K562 (cell line): ENCODE measurements at regions not wholly inside any gene's neighbourhood (a gene's known extent, or its start where the extent isn't known, plus 50 kb on each side); places are given as distances from the start of the nearest gene placed in this dataset.

Experiments used
- BRD9 ChIP-seq: fragments of 450-650 bp; IDR thresholded peaks from 2 replicates; pipeline ENCODE4 v1.6.1; 2018; ENCODE audit warnings: low read depth; ENCODE audit not compliant: partially characterized antibody
- GABPB2 ChIP-seq: fragments of 250-450 bp; sonication (Bioruptor Pico); conservative IDR thresholded peaks from 2 replicates; pipeline ENCODE4 v1.5.1; 2021; ENCODE audit warnings: mild to moderate bottlenecking
- KLF1 ChIP-seq: fragments of 450-650 bp; IDR thresholded peaks from 2 replicates; pipeline ENCODE4 v1.6.1; 2016; ENCODE audit warnings: missing genetic modification characterization, missing compliant biosample characterization
- POLR3A ChIP-seq: IDR thresholded peaks from 2 replicates; pipeline ENCODE4 v1.6.1; 2011; ENCODE audit warnings: borderline replicate concordance, mild to moderate bottlenecking, moderate library complexity; ENCODE audit not compliant: insufficient read length, insufficient read depth; ENCODE audit errors: extremely low read depth
- POLR3G ChIP-seq: IDR thresholded peaks from 2 replicates; pipeline ENCODE4 v1.6.1; 2011; ENCODE audit not compliant: insufficient read length, insufficient replicate concordance; ENCODE audit errors: extremely low read depth
- TF ChIP-seq, protein P1 (sequence below): IDR thresholded peaks from 3 replicates; pipeline ENCODE4 v1.6.1; 2011; ENCODE audit warnings: borderline replicate concordance, mild to moderate bottlenecking, moderate library complexity; ENCODE audit not compliant: insufficient read length; ENCODE audit errors: extremely low read depth
- TF ChIP-seq, protein P2 (sequence below), 2 experiments: fragments of 450-650 bp; IDR thresholded peaks; 2 replicates each; pipeline ENCODE4 v1.6.1; 2016
- TF ChIP-seq, protein P3 (sequence below): fragments of 250-450 bp; sonication (Bioruptor Pico); IDR thresholded peaks from 2 replicates; pipeline ENCODE4 v1.5.0; 2021; ENCODE audit warnings: mild to moderate bottlenecking, borderline replicate concordance

DNA sequence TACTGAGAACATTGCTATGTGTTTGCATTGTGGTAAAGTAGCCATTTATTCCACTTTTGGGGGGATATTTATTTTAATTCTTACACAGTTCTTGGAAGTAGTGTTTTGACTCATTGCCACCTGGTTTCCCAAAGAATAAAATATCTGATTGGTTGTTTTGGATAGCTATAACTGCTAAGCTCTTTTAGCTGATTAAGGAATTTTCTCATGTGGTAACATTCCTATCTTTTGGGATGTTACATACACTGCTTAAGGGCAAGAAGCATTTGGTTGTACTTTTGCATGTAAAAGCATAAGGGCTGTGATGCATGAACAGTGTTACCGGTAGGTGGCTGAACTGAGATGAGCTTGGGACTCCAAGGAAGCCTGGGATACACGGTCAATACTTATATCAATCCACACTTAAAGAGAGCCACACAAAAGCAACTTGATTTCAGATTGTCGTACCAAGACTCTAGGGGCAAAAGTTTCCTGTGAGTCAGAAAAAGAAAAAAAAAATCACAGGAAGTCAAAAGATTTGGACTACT lies 71.4 kb upstream of the PRKD1 start (continued):
- TF ChIP-seq POLR3A (no peak), BRD9 (no peak), POLR3G (no peak), KLF1 (no peak), GABPB2 (CRISPR knock-in tag) (no peak)
- TF ChIP-seq, protein P1, sequence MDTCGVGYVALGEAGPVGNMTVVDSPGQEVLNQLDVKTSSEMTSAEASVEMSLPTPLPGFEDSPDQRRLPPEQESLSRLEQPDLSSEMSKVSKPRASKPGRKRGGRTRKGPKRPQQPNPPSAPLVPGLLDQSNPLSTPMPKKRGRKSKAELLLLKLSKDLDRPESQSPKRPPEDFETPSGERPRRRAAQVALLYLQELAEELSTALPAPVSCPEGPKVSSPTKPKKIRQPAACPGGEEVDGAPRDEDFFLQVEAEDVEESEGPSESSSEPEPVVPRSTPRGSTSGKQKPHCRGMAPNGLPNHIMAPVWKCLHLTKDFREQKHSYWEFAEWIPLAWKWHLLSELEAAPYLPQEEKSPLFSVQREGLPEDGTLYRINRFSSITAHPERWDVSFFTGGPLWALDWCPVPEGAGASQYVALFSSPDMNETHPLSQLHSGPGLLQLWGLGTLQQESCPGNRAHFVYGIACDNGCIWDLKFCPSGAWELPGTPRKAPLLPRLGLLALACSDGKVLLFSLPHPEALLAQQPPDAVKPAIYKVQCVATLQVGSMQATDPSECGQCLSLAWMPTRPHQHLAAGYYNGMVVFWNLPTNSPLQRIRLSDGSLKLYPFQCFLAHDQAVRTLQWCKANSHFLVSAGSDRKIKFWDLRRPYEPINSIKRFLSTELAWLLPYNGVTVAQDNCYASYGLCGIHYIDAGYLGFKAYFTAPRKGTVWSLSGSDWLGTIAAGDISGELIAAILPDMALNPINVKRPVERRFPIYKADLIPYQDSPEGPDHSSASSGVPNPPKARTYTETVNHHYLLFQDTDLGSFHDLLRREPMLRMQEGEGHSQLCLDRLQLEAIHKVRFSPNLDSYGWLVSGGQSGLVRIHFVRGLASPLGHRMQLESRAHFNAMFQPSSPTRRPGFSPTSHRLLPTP, result no peak
- TF ChIP-seq, protein P2, sequence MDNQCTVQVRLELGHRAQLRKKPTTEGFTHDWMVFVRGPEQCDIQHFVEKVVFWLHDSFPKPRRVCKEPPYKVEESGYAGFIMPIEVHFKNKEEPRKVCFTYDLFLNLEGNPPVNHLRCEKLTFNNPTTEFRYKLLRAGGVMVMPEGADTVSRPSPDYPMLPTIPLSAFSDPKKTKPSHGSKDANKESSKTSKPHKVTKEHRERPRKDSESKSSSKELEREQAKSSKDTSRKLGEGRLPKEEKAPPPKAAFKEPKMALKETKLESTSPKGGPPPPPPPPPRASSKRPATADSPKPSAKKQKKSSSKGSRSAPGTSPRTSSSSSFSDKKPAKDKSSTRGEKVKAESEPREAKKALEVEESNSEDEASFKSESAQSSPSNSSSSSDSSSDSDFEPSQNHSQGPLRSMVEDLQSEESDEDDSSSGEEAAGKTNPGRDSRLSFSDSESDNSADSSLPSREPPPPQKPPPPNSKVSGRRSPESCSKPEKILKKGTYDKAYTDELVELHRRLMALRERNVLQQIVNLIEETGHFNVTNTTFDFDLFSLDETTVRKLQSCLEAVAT (IDR thresholded peaks at IDR 0.05), result no peak
- TF ChIP-seq, protein P3, sequence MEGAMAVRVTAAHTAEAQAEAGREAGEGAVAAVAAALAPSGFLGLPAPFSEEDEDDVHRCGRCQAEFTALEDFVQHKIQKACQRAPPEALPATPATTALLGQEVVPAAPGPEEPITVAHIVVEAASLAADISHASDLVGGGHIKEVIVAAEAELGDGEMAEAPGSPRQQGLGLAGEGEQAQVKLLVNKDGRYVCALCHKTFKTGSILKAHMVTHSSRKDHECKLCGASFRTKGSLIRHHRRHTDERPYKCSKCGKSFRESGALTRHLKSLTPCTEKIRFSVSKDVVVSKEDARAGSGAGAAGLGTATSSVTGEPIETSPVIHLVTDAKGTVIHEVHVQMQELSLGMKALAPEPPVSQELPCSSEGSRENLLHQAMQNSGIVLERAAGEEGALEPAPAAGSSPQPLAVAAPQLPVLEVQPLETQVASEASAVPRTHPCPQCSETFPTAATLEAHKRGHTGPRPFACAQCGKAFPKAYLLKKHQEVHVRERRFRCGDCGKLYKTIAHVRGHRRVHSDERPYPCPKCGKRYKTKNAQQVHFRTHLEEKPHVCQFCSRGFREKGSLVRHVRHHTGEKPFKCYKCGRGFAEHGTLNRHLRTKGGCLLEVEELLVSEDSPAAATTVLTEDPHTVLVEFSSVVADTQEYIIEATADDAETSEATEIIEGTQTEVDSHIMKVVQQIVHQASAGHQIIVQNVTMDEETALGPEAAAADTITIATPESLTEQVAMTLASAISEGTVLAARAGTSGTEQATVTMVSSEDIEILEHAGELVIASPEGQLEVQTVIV (CRISPR knock-in tag), result no peak
